ENCODE measurements at regions not wholly inside any gene's neighbourhood (a gene's known extent, or its start where the extent isn't known, plus 50 kb on each side); places are given as distances from the start of the nearest gene placed in this dataset.

DNA sequence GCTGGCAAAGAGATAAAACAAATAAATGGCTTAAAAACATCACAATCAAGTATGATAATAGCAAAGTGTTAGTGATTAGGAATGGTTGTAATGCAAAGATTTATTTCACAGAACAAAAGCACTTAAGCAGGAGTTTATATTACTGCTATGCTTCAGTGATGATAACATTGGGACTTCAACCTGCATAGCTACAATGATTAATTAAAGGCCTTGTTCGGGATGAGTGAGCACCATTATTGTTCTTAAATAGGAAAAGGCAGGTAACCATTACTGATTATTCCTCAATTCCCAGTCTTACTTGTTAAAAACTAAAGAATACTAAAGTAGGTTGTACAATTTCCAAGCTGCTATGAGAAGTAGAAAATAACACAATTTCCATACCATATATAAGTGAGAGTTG is 1247.5 kb upstream of the CDH8 start:
- peaks cover 10% of the 10 kb centered on the region for H3K9me3 Mint-ChIP-seq
- POLR2A ChIA-PET: no interaction called here
- H3K9me3 ChIP-seq (ENCODE audit: control insufficient read depth in 1 of 2, insufficient read depth in 1 of 2, low read length in 2 of 2): peaks cover 3 to 6% of the 10 kb centered on the region in 2 experiments
- no peaks in the 10 kb centered on the region for H3K27me3 ChIP-seq (ENCODE audit: control insufficient read depth in 1 of 2, insufficient read depth in 2 of 2, low read length in 2 of 2)
- H3K27ac Mint-ChIP-seq: no peak overlapping the region
- DNase-seq (no peak), ATAC-seq (ENCODE audit: poor library complexity) (no peak)
- no peaks in the 10 kb centered on the region for H3K27me3 Mint-ChIP-seq
- no peaks in the 10 kb centered on the region for H3K4me1 ChIP-seq (ENCODE audit: insufficient read depth, low read length)
- intact Hi-C loops (cut with DNase I, micrococcal nuclease): no loop called here
- TF ChIP-seq CTCF (IDR thresholded peaks at IDR 0.05): no peak
- CTCF ChIA-PET: no interaction called here
- H3K4me3 Mint-ChIP-seq: no peak overlapping the region
- H3K36me3 Mint-ChIP-seq (ENCODE audit: low read depth): no peaks in the 10 kb centered on the region
- H3K36me3 ChIP-seq (ENCODE audit: insufficient read depth, low read length): no peaks in the 10 kb centered on the region
- H3K27ac ChIP-seq (ENCODE audit: low read depth in 1 of 2, low read length in 2 of 2): no peak overlapping the region
- no peaks in the 10 kb centered on the region for H3K4me1 Mint-ChIP-seq (ENCODE audit: low read depth)
- no peak overlapping the region for H3K4me3 ChIP-seq (ENCODE audit: low read length)

DNA sequence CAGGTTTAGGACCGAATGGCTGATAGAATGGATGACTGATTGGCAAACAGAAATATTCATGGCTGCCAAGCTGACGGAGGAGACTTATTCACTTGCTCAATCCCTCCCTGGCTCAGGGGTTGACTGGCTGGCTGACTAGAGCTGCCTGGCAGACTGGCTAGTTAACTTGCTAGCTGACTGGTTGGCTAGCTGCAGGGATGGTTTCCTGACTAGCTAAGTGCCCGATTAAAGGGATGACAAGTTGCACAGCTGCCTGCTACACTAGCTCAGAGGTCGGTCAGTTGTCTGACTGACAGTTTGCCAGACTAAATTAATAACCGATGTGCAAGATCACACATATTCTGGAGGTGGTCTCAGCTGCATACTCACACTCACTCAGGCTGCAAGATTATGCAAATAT is 1208.4 kb upstream of the CDH8 start:
- no peak overlapping the region for H3K4me3 ChIP-seq (ENCODE audit: low read length)
- Mint-ChIP-seq H3K27me3 (no peaks in the 10 kb centered on the region), H3K27ac (no peak overlapping the region), H3K9me3 (peaks cover 8% of the 10 kb centered on the region), H3K4me3 (no peak overlapping the region), H3K4me1 (ENCODE audit: low read depth) (no peaks in the 10 kb centered on the region), H3K36me3 (ENCODE audit: low read depth) (no peaks in the 10 kb centered on the region)
- no peaks in the 10 kb centered on the region for H3K27me3 ChIP-seq (ENCODE audit: control insufficient read depth in 1 of 2, insufficient read depth in 2 of 2, low read length in 2 of 2)
- peaks cover 8 to 9% of the 10 kb centered on the region in 2 experiments for H3K9me3 ChIP-seq (ENCODE audit: control insufficient read depth in 1 of 2, insufficient read depth in 1 of 2, low read length in 2 of 2)
- H3K4me1 ChIP-seq (ENCODE audit: insufficient read depth, low read length): no peaks in the 10 kb centered on the region
- H3K27ac ChIP-seq (ENCODE audit: low read depth in 1 of 2, low read length in 2 of 2): no peak overlapping the region
- no peaks in the 10 kb centered on the region for H3K36me3 ChIP-seq (ENCODE audit: insufficient read depth, low read length)
- no peak for TF ChIP-seq CTCF (IDR thresholded peaks at IDR 0.05)
- ATAC-seq (ENCODE audit: poor library complexity) (no peak), DNase-seq (no peak)
- intact Hi-C loops (cut with DNase I, micrococcal nuclease): no loop called here
- ChIA-PET CTCF (no interaction called here), POLR2A (interaction anchor here (0.6 kb wide), 1 partner anchor 10 kb away, joined by 3 read pairs; no protein-coding TSS in a partner anchor)

DNA sequence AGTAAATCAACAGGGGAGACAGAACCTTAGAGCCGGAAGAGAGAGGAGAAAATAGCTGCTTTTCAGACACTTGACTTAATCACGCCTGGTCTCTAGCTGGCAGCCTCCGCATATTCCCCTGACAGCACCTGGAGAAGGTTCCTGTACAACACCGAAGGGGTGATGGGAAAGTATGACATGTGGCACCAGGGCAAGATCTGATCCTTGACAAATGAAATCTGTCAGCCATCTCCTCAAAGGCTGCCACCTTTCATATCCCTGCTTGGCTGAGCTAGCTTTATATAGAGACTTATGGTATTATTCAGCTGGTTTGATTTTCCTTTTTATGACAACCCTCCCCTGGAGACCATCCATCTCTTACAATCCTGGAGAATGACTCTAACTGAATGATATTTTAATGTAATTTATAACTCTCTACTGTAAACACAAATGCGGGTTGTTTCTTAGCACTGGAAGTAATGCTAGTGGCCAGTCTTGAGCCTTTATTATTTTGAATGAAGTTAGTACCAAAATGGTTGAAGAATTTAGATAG is 1205.3 kb upstream of the CDH8 start:
- Histone ChIP-seq H3K27ac (ENCODE audit: low read depth in 1 of 2, low read length in 2 of 2) (no peak overlapping the region), H3K36me3 (ENCODE audit: insufficient read depth, low read length) (no peaks in the 10 kb centered on the region), H3K27me3 (ENCODE audit: control insufficient read depth in 1 of 2, insufficient read depth in 2 of 2, low read length in 2 of 2) (no peaks in the 10 kb centered on the region), H3K4me3 (ENCODE audit: low read length) (no peak overlapping the region), H3K4me1 (ENCODE audit: insufficient read depth, low read length) (no peaks in the 10 kb centered on the region), H3K9me3 (ENCODE audit: control insufficient read depth in 1 of 2, insufficient read depth in 1 of 2, low read length in 2 of 2) (peaks cover 9 to 11% of the 10 kb centered on the region in 2 experiments)
- Mint-ChIP-seq H3K4me1 (ENCODE audit: low read depth) (no peaks in the 10 kb centered on the region), H3K27ac (no peak overlapping the region), H3K27me3 (no peaks in the 10 kb centered on the region), H3K36me3 (ENCODE audit: low read depth) (no peaks in the 10 kb centered on the region), H3K4me3 (no peak overlapping the region), H3K9me3 (peaks cover 2% of the 10 kb centered on the region)
- TF ChIP-seq CTCF (IDR thresholded peaks at IDR 0.05): no peak
- ChIA-PET POLR2A (no interaction called here), CTCF (no interaction called here)
- DNase-seq (no peak), ATAC-seq (ENCODE audit: poor library complexity) (no peak)
- intact Hi-C loops (cut with DNase I, micrococcal nuclease): no loop called here

All from CD4-positive, alpha-beta T cell (primary cell).